HEK293 (cell line): ENCODE measurements at regions not wholly inside any gene's neighbourhood (a gene's known extent, or its start where the extent isn't known, plus 50 kb on each side); places are given as distances from the start of the nearest gene placed in this dataset.
A peak's percentile ranks its signal among the peaks of the same experiment; 100 is the strongest.

ENCODE experiments used
- CTCF ChIA-PET: fragments of 350-600 bp; formaldehyde crosslinking; extraction: SDS; loops from one replicate; lab custom pipeline; 2021; ENCODE audit warnings: antibody characterized with exemption; lab: Yijun Ruan, JAX
- POLR2A ChIA-PET: fragments of 300-600 bp; formaldehyde crosslinking; extraction: SDS; loops from one replicate; lab custom pipeline; 2020; ENCODE audit warnings: antibody characterized with exemption, inconsistent platforms; lab: Yijun Ruan, JAX
- H3K27ac ChIP-seq: fragments of 200-500 bp; sonication (Bioruptor generic); 2 replicates; pipeline ENCODE4 v1.5.1; 2014; ENCODE audit warnings: low read depth, low read length, control low read depth, inconsistent platforms; ENCODE audit errors: extremely low read depth
- H3K36me3 ChIP-seq, 2 experiments: fragments of 200-500 bp in 1 of 2; sonication (Bioruptor generic) in 1 of 2; 1 replicate in 1 of 2; 2 replicates in 1 of 2; pipeline ENCODE4 v1.5.1; 2014 to 2017; ENCODE audit warnings: inconsistent platforms in 2 of 2, low read length in 2 of 2; ENCODE audit not compliant: control insufficient read depth in 2 of 2, insufficient read depth in 1 of 2
- H3K4me1 ChIP-seq: fragments of 200-500 bp; sonication (Bioruptor generic); 2 replicates; pipeline ENCODE4 v1.5.1; 2014; ENCODE audit warnings: mild to moderate bottlenecking, low read length, inconsistent platforms; ENCODE audit not compliant: control insufficient read depth, insufficient read depth
- H3K4me3 ChIP-seq: 2 replicates; pipeline ENCODE4 v1.5.1; 2011; ENCODE audit warnings: low read depth, mild to moderate bottlenecking, control low read depth, low read length, moderate library complexity
- H3K9me3 ChIP-seq: fragments of 200-500 bp; sonication (Bioruptor generic); 2 replicates; pipeline ENCODE4 v1.5.1; 2014; ENCODE audit warnings: low read depth, low read length, inconsistent platforms; ENCODE audit not compliant: control insufficient read depth, insufficient read depth
- GFI1B ChIP-seq: fragments of 450-650 bp; formaldehyde crosslinking; IDR thresholded peaks from 2 replicates; pipeline ENCODE4 v1.5.1; 2016; ENCODE audit warnings: missing biosample characterization, missing genetic modification characterization
- HOXC10 ChIP-seq: sonication (generic); formaldehyde crosslinking; IDR thresholded peaks from 2 replicates; pipeline ENCODE4 v1.8.1; 2023; ENCODE audit warnings: mild to moderate bottlenecking, missing genetic modification reagents
- PATZ1 ChIP-seq: fragments of 450-650 bp; formaldehyde crosslinking; IDR thresholded peaks from 2 replicates; pipeline ENCODE4 v1.5.1; 2016; ENCODE audit warnings: missing biosample characterization, missing genetic modification characterization
- PRDM10 ChIP-seq: fragments of 450-650 bp; formaldehyde crosslinking; IDR thresholded peaks from 2 replicates; pipeline ENCODE4 v1.5.1; 2016; ENCODE audit warnings: missing biosample characterization, missing genetic modification characterization
- SCRT2 ChIP-seq: fragments of 450-650 bp; formaldehyde crosslinking; IDR thresholded peaks from 2 replicates; pipeline ENCODE4 v1.5.1; 2016; ENCODE audit warnings: missing biosample characterization, missing genetic modification characterization
- TRIM28 ChIP-seq: IDR thresholded peaks from 2 replicates; pipeline ENCODE4 v1.6.1; 2011; ENCODE audit warnings: low read length, control low read depth, borderline replicate concordance
- ZBTB1 ChIP-seq: fragments of 450-650 bp; formaldehyde crosslinking; IDR thresholded peaks from 2 replicates; pipeline ENCODE4 v1.5.1; 2016; ENCODE audit warnings: missing biosample characterization, missing genetic modification characterization
- ZFHX2 ChIP-seq: fragments of 450-650 bp; formaldehyde crosslinking; conservative IDR thresholded peaks from 2 replicates; pipeline ENCODE4 v1.5.1; 2016; ENCODE audit warnings: missing biosample characterization, missing genetic modification characterization
- ZFP69B ChIP-seq: fragments of 450-650 bp; formaldehyde crosslinking; IDR thresholded peaks from 2 replicates; pipeline ENCODE4 v1.5.1; 2016; ENCODE audit warnings: missing biosample characterization, missing genetic modification characterization
- ZNF221 ChIP-seq: fragments of 450-650 bp; formaldehyde crosslinking; IDR thresholded peaks from 2 replicates; pipeline ENCODE4 v1.5.1; 2017; ENCODE audit warnings: missing biosample characterization, missing genetic modification characterization, borderline replicate concordance
- ZNF23 ChIP-seq: fragments of 450-650 bp; formaldehyde crosslinking; IDR thresholded peaks from 2 replicates; pipeline ENCODE4 v1.5.1; 2016; ENCODE audit warnings: missing biosample characterization, missing genetic modification characterization, borderline replicate concordance
- ZNF24 ChIP-seq: fragments of 450-650 bp; formaldehyde crosslinking; IDR thresholded peaks from 2 replicates; pipeline ENCODE4 v1.5.1; 2016; ENCODE audit warnings: missing biosample characterization, missing genetic modification characterization
- ZNF248 ChIP-seq: fragments of 450-650 bp; formaldehyde crosslinking; IDR thresholded peaks from 2 replicates; pipeline ENCODE4 v1.5.1; 2017; ENCODE audit warnings: missing biosample characterization, missing genetic modification characterization
- ZNF354C ChIP-seq: fragments of 450-650 bp; formaldehyde crosslinking; IDR thresholded peaks from 2 replicates; pipeline ENCODE4 v1.5.1; 2016; ENCODE audit warnings: missing biosample characterization, missing genetic modification characterization, low read depth, borderline replicate concordance
- ZNF513 ChIP-seq: fragments of 450-650 bp; IDR thresholded peaks from 2 replicates; pipeline ENCODE4 v1.5.1; 2018; ENCODE audit warnings: missing biosample characterization, missing genetic modification characterization
- ZNF530 ChIP-seq: fragments of 450-650 bp; formaldehyde crosslinking; IDR thresholded peaks from 2 replicates; pipeline ENCODE4 v1.5.1; 2016; ENCODE audit warnings: low read depth, missing biosample characterization, missing genetic modification characterization
- ZNF549 ChIP-seq: fragments of 450-650 bp; IDR thresholded peaks from 2 replicates; pipeline ENCODE4 v1.5.1; 2018; ENCODE audit warnings: missing biosample characterization, missing genetic modification characterization, mild to moderate bottlenecking, inconsistent platforms, moderate library complexity
- ZNF571 ChIP-seq: fragments of 450-650 bp; formaldehyde crosslinking; IDR thresholded peaks from 2 replicates; pipeline ENCODE4 v1.5.0; 2017; ENCODE audit warnings: missing biosample characterization, missing genetic modification characterization
- ZNF585B ChIP-seq: fragments of 450-650 bp; formaldehyde crosslinking; IDR thresholded peaks from 2 replicates; pipeline ENCODE4 v1.5.1; 2016; ENCODE audit warnings: missing biosample characterization, missing genetic modification characterization
- ZNF596 ChIP-seq: fragments of 450-650 bp; IDR thresholded peaks from 2 replicates; pipeline ENCODE4 v1.5.0; 2018; ENCODE audit warnings: missing biosample characterization, mild to moderate bottlenecking, missing genetic modification characterization, moderate library complexity
- ZNF624 ChIP-seq: fragments of 450-650 bp; formaldehyde crosslinking; IDR thresholded peaks from 2 replicates; pipeline ENCODE4 v1.5.1; 2017; ENCODE audit warnings: missing biosample characterization, missing genetic modification characterization
- ZNF747 ChIP-seq: fragments of 450-650 bp; formaldehyde crosslinking; IDR thresholded peaks from 2 replicates; pipeline ENCODE4 v1.5.1; 2016; ENCODE audit warnings: missing biosample characterization, missing genetic modification characterization
- ZNF843 ChIP-seq: fragments of 450-650 bp; formaldehyde crosslinking; IDR thresholded peaks from 2 replicates; pipeline ENCODE4 v1.5.1; 2016; ENCODE audit warnings: missing biosample characterization, missing genetic modification characterization
- ZSCAN4 ChIP-seq: fragments of 450-650 bp; formaldehyde crosslinking; IDR thresholded peaks from 2 replicates; pipeline ENCODE4 v1.5.1; 2017; ENCODE audit warnings: missing biosample characterization, missing genetic modification characterization
- ZSCAN5A ChIP-seq: fragments of 450-650 bp; formaldehyde crosslinking; IDR thresholded peaks from 2 replicates; pipeline ENCODE4 v1.5.1; 2016; ENCODE audit warnings: missing biosample characterization, missing genetic modification characterization

GRCh38 chr7:96426685-96427084 is 104.8 kb upstream of the SLC25A13 start:
- Histone ChIP-seq H3K4me1 (no peaks in the 10 kb centered on the region), H3K4me3 (no peak overlapping the region), H3K36me3 (no peaks in the 10 kb centered on the region), H3K9me3 (no peaks in the 10 kb centered on the region), H3K27ac (no peak overlapping the region)
- POLR2A ChIA-PET: no interaction called here
- CTCF ChIA-PET: no interaction called here
- TF ChIP-seq ZNF354C: no peak
- TF ChIP-seq PATZ1 (tag by site-specific recombination): no peak
- TF ChIP-seq ZSCAN5A (tag by site-specific recombination): no peak
- TF ChIP-seq ZNF624 (tag by site-specific recombination): no peak
- no peak for TF ChIP-seq ZFP69B (tag by site-specific recombination)
- TF ChIP-seq ZBTB1 (tag by site-specific recombination): no peak
- no peak for TF ChIP-seq ZNF549 (tag by site-specific recombination)
- TF ChIP-seq ZNF24 (tag by site-specific recombination): no peak
- TF ChIP-seq ZNF571 (tag by site-specific recombination): no peak
- no peak for TF ChIP-seq SCRT2 (tag by site-specific recombination)
- no peak for TF ChIP-seq GFI1B (tag by site-specific recombination)
- no peak for TF ChIP-seq ZNF843 (tag by site-specific recombination)
- no peak for TF ChIP-seq ZFHX2 (tag by site-specific recombination)
- TF ChIP-seq TRIM28: no peak
- TF ChIP-seq ZNF530 (tag by site-specific recombination): no peak
- no peak for TF ChIP-seq ZNF221 (tag by site-specific recombination)
- TF ChIP-seq ZSCAN4: no peak

- Histone ChIP-seq H3K27ac (no peak overlapping the region), H3K4me3 (no peak overlapping the region), H3K36me3 (no peaks in the 10 kb centered on the region), H3K9me3 (no peaks in the 10 kb centered on the region), H3K4me1 (no peaks in the 10 kb centered on the region)
- ChIA-PET CTCF (no interaction called here), POLR2A (no interaction called here)
- TF ChIP-seq ZNF248 (tag by site-specific recombination) (no peak), ZNF596 (no peak), ZNF585B (tag by site-specific recombination) (no peak), ZNF23 (tag by site-specific recombination) (no peak), ZNF747 (tag by site-specific recombination) (no peak), ZNF513 (tag by site-specific recombination) (no peak), HOXC10 (no peak), PRDM10 (tag by site-specific recombination) (peak; percentile 84)
Observed at GRCh38 chr7:96426027-96426426, 104.1 kb upstream of the SLC25A13 start.
